COLO829 (cell line): ENCODE measurements at regions not wholly inside any gene's neighbourhood (a gene's known extent, or its start where the extent isn't known, plus 50 kb on each side); places are given as distances from the start of the nearest gene placed in this dataset.

Experiments used
- DNase-seq: peaks from one replicate; pipeline ENCODE4 v3.0.0; 2012; ENCODE audit warnings: low spot score

- DNase-seq = no peak
Observed at GRCh38 chr9:134502266-134502791, 139.3 kb upstream of the COL5A1 start.

- peak; percentile 62 for DNase-seq
Observed at GRCh38 chr9:134502809-134503211, 138.8 kb upstream of the COL5A1 start.

- no peak for DNase-seq
Observed at GRCh38 chr9:134503301-134504105, 138.1 kb upstream of the COL5A1 start.

- no peak for DNase-seq
Observed at GRCh38 chr9:134504106-134504385, 137.6 kb upstream of the COL5A1 start.

- DNase-seq = no peak
Observed at GRCh38 chr9:134505032-134505431, 136.6 kb upstream of the COL5A1 start.

GRCh38 chr9:134509281-134509680 lies 132.3 kb upstream of the COL5A1 start:
- no peak for DNase-seq

GRCh38 chr9:134509817-134510216 lies 131.8 kb upstream of the COL5A1 start:
- no peak for DNase-seq

GRCh38 chr9:134514503-134514902 lies 127.1 kb upstream of the COL5A1 start:
- DNase-seq = no peak

GRCh38 chr9:134515026-134515821 lies 126.4 kb upstream of the COL5A1 start:
- DNase-seq = no peak

- no peak for DNase-seq
Observed at GRCh38 chr9:134516464-134516863, 125.1 kb upstream of the COL5A1 start.

GRCh38 chr9:134517069-134517680 lies 124.4 kb upstream of the COL5A1 start:
- no peak for DNase-seq

- no peak for DNase-seq
Observed at GRCh38 chr9:134518004-134518606, 123.5 kb upstream of the COL5A1 start.

- DNase-seq = no peak
Observed at GRCh38 chr9:134519375-134520070, 122.1 kb upstream of the COL5A1 start.

- no peak for DNase-seq
Observed at GRCh38 chr9:134521817-134522501, 119.6 kb upstream of the COL5A1 start.

GRCh38 chr9:134522502-134522848 lies 119.1 kb upstream of the COL5A1 start:
- no peak for DNase-seq

GRCh38 chr9:134522976-134523375 lies 118.6 kb upstream of the COL5A1 start:
- no peak for DNase-seq

- no peak for DNase-seq
Observed at GRCh38 chr9:134525070-134525815, 116.4 kb upstream of the COL5A1 start.

GRCh38 chr9:134525841-134526583 lies 115.6 kb upstream of the COL5A1 start:
- no peak for DNase-seq

- DNase-seq = no peak
Observed at GRCh38 chr9:134526584-134527477, 114.8 kb upstream of the COL5A1 start.
